H1 (cell line): ENCODE measurements at regions not wholly inside any gene's neighbourhood (a gene's known extent, or its start where the extent isn't known, plus 50 kb on each side); places are given as distances from the start of the nearest gene placed in this dataset.

Source experiments
- CHD1 ChIP-seq: IDR thresholded peaks from 2 replicates; pipeline ENCODE4 v1.6.1; 2012; ENCODE audit warnings: low read depth, low read length, improper control_type of control experiment
- RBBP5 ChIP-seq: IDR thresholded peaks from 2 replicates; pipeline ENCODE4 v1.7.1; 2012; ENCODE audit warnings: low read depth, mild to moderate bottlenecking, inconsistent platforms, low read length, moderate library complexity, borderline replicate concordance
- TAF1 ChIP-seq: IDR thresholded peaks from 2 replicates; pipeline ENCODE4 v1.6.1; 2011; ENCODE audit warnings: mild to moderate bottlenecking, low read depth, low read length

- TF ChIP-seq TAF1 (no peak), RBBP5 (no peak), CHD1 (no peak)
- TF ChIP-seq, all 59 proteins: peak for 0
Measured at GRCh38 chr5:117089001-117089400, 514.4 kb upstream of the SEMA6A start (continued).
